IPS-18a (cell line): ENCODE measurements at regions not wholly inside any gene's neighbourhood (a gene's known extent, or its start where the extent isn't known, plus 50 kb on each side); places are given as distances from the start of the nearest gene placed in this dataset.
"Not testable (repeated sequence)": the region's sequence is repeated elsewhere in the genome, so short reads cannot be mapped to it uniquely, and the experiment has no call there.

Source experiments
- H3K27ac ChIP-seq: one replicate; pipeline ENCODE4 v1.5.1; 2013; ENCODE audit warnings: low read length
- H3K27me3 ChIP-seq: one replicate; pipeline ENCODE4 v1.6.1; 2013; ENCODE audit warnings: mild to moderate bottlenecking, low read length; ENCODE audit not compliant: control insufficient read depth, insufficient read depth
- H3K36me3 ChIP-seq: one replicate; pipeline ENCODE4 v1.6.1; 2013; ENCODE audit warnings: low read depth, low read length; ENCODE audit not compliant: control insufficient read depth
- H3K4me1 ChIP-seq: one replicate; pipeline ENCODE4 v1.6.1; 2013; ENCODE audit warnings: low read depth, low read length; ENCODE audit not compliant: control insufficient read depth
- H3K4me3 ChIP-seq: one replicate; pipeline ENCODE4 v1.5.1; 2013; ENCODE audit warnings: low read length
- H3K9ac ChIP-seq: one replicate; pipeline ENCODE4 v1.6.1; 2013; ENCODE audit warnings: mild to moderate bottlenecking, low read length, moderate library complexity
- H3K9me3 ChIP-seq: one replicate; pipeline ENCODE4 v1.6.1; 2013; ENCODE audit warnings: low read depth, low read length; ENCODE audit not compliant: control insufficient read depth

GRCh38 chr21:9768376-9769130 lies 752.8 kb upstream of the TPTE start:
- H3K9me3 ChIP-seq: peaks cover 83% of the 10 kb centered on the region
- H3K9ac ChIP-seq, H3K27me3 ChIP-seq, H3K36me3 ChIP-seq, H3K27ac ChIP-seq, H3K4me1 ChIP-seq, H3K4me3 ChIP-seq: not testable (repeated sequence)

- H3K4me1 ChIP-seq, H3K9ac ChIP-seq, H3K4me3 ChIP-seq, H3K36me3 ChIP-seq, H3K27me3 ChIP-seq, H3K27ac ChIP-seq: not testable (repeated sequence)
- peaks cover 83% of the 10 kb centered on the region for H3K9me3 ChIP-seq
Observed at GRCh38 chr21:9769131-9769498, 752.3 kb upstream of the TPTE start.

DNA sequence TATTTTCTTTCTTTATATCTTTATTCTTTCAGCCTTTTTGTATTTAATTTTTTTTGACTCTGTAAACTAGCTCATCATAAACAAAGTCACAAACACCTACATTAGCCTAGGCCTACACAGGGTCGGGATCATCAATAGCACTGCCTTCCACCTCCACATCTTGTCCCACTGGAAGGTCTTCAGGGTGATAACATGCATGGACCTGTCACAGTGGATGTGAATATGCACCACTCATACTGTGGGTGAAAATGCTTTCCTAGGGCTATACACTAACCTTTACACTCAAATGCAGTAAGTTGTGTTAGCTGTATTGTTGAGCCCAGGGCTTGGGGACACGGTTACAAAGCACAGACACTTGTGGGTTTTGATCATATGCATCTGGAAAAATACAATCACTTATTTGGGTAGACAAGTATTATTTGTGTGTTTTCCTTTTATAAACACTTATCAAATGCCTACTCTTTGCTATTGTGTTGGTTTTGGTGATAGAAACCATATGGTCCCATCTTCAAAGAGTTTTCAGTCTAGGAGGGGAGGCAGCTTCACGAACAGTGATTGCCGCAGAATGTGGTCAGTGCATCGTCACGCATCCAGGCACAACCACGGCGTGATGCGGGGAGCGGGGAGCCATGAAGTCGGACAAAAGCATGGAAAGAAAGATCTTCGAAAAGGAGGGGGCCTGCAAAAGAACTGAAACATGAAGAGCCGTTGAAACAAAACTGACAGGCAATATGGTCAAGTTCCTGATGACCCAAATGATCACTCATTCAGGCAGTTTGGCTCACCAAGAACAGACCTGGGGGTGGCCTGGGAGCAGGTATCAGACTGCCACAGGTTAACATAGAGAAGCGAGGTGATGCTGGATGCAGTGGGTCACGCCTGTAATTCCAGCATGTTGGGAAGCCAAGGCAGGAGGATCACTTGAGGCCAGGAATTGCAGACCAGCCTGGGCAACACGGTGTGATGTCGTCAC lies 751.4 kb upstream of the TPTE start:
- not testable (repeated sequence) for H3K36me3 ChIP-seq, H3K4me1 ChIP-seq, H3K27ac ChIP-seq, H3K27me3 ChIP-seq, H3K9ac ChIP-seq, H3K4me3 ChIP-seq
- peaks cover 86% of the 10 kb centered on the region for H3K9me3 ChIP-seq

DNA sequence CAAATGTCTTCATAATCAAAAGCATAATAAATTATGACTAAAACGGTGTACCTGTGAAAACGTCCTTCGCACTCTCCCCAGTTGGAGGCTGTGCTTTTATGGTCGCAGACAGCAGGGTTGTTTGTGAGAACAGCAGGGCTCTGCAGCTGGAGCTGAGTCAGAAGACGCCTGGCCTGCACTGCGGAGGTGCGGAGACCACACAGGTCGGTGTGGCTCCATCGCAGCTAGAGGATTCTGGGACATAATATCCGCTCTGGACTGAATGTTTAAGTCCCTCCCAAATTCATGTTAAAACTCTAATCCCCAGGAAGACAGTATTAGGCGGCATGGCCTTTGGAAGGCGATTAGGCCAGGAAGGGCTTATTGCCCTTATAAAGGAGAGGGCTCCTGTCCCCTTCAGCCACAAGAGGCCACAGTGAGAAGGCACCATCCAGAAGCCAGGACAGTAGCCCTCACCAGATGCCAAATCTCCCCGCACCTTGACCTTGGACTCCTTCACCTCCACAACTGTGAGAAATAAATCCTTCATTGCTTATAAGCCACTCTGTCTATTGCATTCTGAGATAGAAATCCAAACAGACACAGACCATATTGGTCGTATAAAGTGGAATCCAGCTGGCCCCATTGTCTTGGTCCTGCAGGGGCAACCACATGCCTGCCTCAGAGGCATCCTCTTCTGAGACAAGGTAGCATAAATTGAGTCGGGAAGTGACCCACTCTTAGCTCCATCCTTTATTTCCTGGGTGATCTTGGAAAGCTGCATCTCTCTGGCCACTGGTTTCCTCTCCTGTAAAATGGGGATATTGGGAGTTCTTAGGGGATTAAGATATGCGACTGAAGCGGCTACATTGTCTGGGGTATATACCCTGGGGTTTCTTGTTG lies 749.7 kb upstream of the TPTE start:
- not testable (repeated sequence) for H3K4me3 ChIP-seq, H3K27me3 ChIP-seq, H3K9ac ChIP-seq, H3K36me3 ChIP-seq, H3K27ac ChIP-seq, H3K4me1 ChIP-seq
- H3K9me3 ChIP-seq: peaks cover 87% of the 10 kb centered on the region

- Histone ChIP-seq H3K9me3 (peaks cover 86% of the 10 kb centered on the region), H3K36me3 (no peaks in the 10 kb centered on the region), H3K4me3 (no peak overlapping the region), H3K27ac (no peak overlapping the region), H3K4me1 (no peaks in the 10 kb centered on the region), H3K27me3 (no peaks in the 10 kb centered on the region), H3K9ac (no peak overlapping the region)
Observed at GRCh38 chr21:9772348-9772672, 749.1 kb upstream of the TPTE start.

DNA sequence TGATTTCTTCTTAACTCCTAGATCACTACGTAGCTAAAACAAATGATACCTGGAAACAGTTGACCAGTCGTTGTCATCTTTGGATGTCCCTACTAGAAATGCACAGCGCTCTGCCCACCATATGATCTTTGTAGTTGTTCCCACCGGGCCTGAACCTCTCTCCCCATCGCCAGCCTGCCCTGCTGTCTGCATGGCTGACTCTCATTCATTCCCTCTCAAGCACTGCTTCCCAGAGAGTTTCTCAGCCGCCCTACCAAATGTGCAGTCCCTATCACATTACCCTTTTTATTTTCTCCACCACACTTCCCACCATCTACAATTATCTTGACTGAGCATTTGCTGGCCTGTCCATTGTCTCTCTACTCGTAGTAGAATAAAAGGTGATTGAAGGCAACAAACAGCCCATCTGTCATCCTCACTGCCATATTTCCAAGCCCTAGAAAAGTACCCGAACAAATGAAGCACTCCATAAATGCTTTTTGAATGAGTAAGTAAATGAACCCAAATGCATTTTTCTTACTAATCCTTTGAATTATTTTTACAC lies 748.4 kb upstream of the TPTE start:
- peaks cover 81% of the 10 kb centered on the region for H3K9me3 ChIP-seq
- not testable (repeated sequence) for H3K4me3 ChIP-seq, H3K36me3 ChIP-seq, H3K9ac ChIP-seq, H3K4me1 ChIP-seq, H3K27ac ChIP-seq, H3K27me3 ChIP-seq

GRCh38 chr21:9774347-9774746 lies 747.0 kb upstream of the TPTE start:
- no peaks in the 10 kb centered on the region for H3K27me3 ChIP-seq
- no peaks in the 10 kb centered on the region for H3K4me1 ChIP-seq
- no peak overlapping the region for H3K27ac ChIP-seq
- no peaks in the 10 kb centered on the region for H3K36me3 ChIP-seq
- H3K9me3 ChIP-seq: peaks cover 81% of the 10 kb centered on the region
- no peak overlapping the region for H3K9ac ChIP-seq
- no peak overlapping the region for H3K4me3 ChIP-seq

- H3K9me3 ChIP-seq: peaks cover 78% of the 10 kb centered on the region
- H3K36me3 ChIP-seq, H3K27ac ChIP-seq, H3K9ac ChIP-seq, H3K27me3 ChIP-seq, H3K4me3 ChIP-seq, H3K4me1 ChIP-seq: not testable (repeated sequence)
Observed at GRCh38 chr21:9774901-9775593, 746.3 kb upstream of the TPTE start.

- H3K9ac ChIP-seq, H3K27me3 ChIP-seq, H3K4me1 ChIP-seq, H3K4me3 ChIP-seq, H3K27ac ChIP-seq, H3K36me3 ChIP-seq: not testable (repeated sequence)
- H3K9me3 ChIP-seq: peaks cover 77% of the 10 kb centered on the region
Observed at GRCh38 chr21:9775877-9776276, 745.5 kb upstream of the TPTE start.

DNA sequence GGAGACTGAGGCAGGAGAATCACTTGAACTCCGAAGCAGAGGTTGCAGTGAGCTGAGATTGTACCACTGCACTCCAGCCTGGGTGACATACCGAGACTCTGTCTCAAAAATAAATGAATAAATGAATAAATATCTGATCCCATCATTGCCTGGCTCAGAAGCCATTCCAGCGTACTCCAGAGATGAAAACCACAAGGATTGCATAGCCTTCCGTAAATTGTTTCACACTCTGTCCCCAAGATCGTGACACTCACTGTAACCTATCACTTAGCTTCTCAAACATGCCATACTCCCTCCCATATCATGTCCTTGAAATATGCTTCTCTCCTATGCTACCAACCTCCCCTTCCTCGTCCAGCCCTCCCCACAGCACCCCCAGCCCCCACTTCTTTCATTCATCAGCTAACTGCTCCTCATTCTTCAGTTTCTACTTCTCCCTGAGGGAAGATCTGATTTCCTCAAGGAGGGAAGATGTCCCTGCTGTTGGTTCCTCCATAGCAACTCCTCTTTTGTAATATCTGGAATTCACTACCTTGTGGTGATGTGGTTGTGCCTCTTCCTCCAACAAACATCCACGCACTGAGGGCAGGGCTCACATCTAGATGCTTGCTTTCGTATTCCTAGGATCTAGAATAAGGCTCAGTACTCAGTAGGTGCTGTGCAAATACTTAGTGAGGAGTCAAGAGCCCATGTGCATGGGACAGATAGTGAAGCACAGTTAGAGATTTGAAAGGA lies 744.9 kb upstream of the TPTE start:
- H3K4me3 ChIP-seq, H3K27me3 ChIP-seq, H3K4me1 ChIP-seq, H3K9ac ChIP-seq, H3K36me3 ChIP-seq, H3K27ac ChIP-seq: not testable (repeated sequence)
- peaks cover 77% of the 10 kb centered on the region for H3K9me3 ChIP-seq
